Neural cell (in vitro differentiated cells): ENCODE measurements at regions not wholly inside any gene's neighbourhood (a gene's known extent, or its start where the extent isn't known, plus 50 kb on each side); places are given as distances from the start of the nearest gene placed in this dataset.

Experiments used
- H2AFZ ChIP-seq: fragments of 200-600, 300-800 bp; sonication (generic), shearing (Covaris generic); 2 replicates; pipeline ENCODE4 v1.6.0; 2014; ENCODE audit warnings: low read depth, mild to moderate bottlenecking, antibody characterized with exemption, low read length, moderate library complexity
- H3F3A ChIP-seq: fragments of 200-600 bp; shearing (Covaris generic); 2 replicates; pipeline ENCODE4 v1.6.1; 2016; ENCODE audit warnings: mild to moderate bottlenecking, moderate library complexity, mixed read lengths, antibody characterized with exemption, low read length; ENCODE audit not compliant: insufficient read depth, poor library complexity, severe bottlenecking
- H3K27ac ChIP-seq: fragments of 200-600, 300-800 bp; sonication (generic), shearing (Covaris generic); 2 replicates; pipeline ENCODE4 v1.5.1; 2014; ENCODE audit warnings: mild to moderate bottlenecking, low read length, moderate library complexity
- H3K27me3 ChIP-seq: fragments of 300-800, 200-600 bp; sonication (generic), shearing (Covaris generic); 2 replicates; pipeline ENCODE4 v1.6.0; 2014; ENCODE audit warnings: mild to moderate bottlenecking, low read depth, low read length, moderate library complexity; ENCODE audit not compliant: insufficient read depth
- H3K36me3 ChIP-seq: fragments of 300-800, 200-600 bp; sonication (generic), shearing (Covaris generic); 2 replicates; pipeline ENCODE4 v1.5.1; 2014; ENCODE audit warnings: mild to moderate bottlenecking, antibody characterized with exemption, low read length, moderate library complexity; ENCODE audit not compliant: insufficient read depth
- H3K4me2 ChIP-seq: fragments of 300-800, 200-600 bp; sonication (generic), shearing (Covaris generic); 2 replicates; pipeline ENCODE4 v1.6.0; 2014; ENCODE audit warnings: mild to moderate bottlenecking, low read length
- H3K4me3 ChIP-seq: fragments of 300-800, 200-600 bp; sonication (generic), shearing (Covaris generic); 2 replicates; pipeline ENCODE4 v1.5.1; 2014; ENCODE audit warnings: mild to moderate bottlenecking, low read length, moderate library complexity
- H3K79me2 ChIP-seq: fragments of 200-600 bp; shearing (Covaris generic); replicated peaks from 2 replicates; pipeline ENCODE4 v1.6.0; 2014; ENCODE audit warnings: mild to moderate bottlenecking, low read length, moderate library complexity; ENCODE audit not compliant: insufficient read depth
- H3K9ac ChIP-seq: fragments of 300-800, 200-600 bp; sonication (generic), shearing (Covaris generic); 2 replicates; pipeline ENCODE4 v1.6.1; 2016; ENCODE audit warnings: mild to moderate bottlenecking, low read length, mixed read lengths
- H3K9me2 ChIP-seq: fragments of 200-600 bp; shearing (Covaris generic); 2 replicates; pipeline ENCODE4 v1.6.1; 2016; ENCODE audit warnings: mild to moderate bottlenecking, low read length, mixed read lengths; ENCODE audit not compliant: insufficient read depth
- H3K9me3 ChIP-seq: fragments of 200-600, 300-800 bp; sonication (generic), shearing (Covaris generic); 2 replicates; pipeline ENCODE4 v1.6.1; 2016; ENCODE audit warnings: mild to moderate bottlenecking, mixed run types, low read length, moderate library complexity, mixed read lengths
- H4K20me1 ChIP-seq: fragments of 200-600 bp; shearing (Covaris generic); 2 replicates; pipeline ENCODE4 v1.6.1; 2016; ENCODE audit warnings: mild to moderate bottlenecking, mixed run types; ENCODE audit not compliant: insufficient read depth
- EP300 ChIP-seq: fragments of 450-650 bp; conservative IDR thresholded peaks from 2 replicates; pipeline ENCODE4 v1.6.1; 2014; ENCODE audit warnings: antibody characterized with exemption, mild to moderate bottlenecking, moderate library complexity; ENCODE audit not compliant: poor library complexity, severe bottlenecking
- MXI1 ChIP-seq: fragments of 450-650 bp; conservative IDR thresholded peaks from 2 replicates; pipeline ENCODE4 v1.6.1; 2014; ENCODE audit warnings: antibody characterized with exemption, mild to moderate bottlenecking; ENCODE audit not compliant: poor library complexity, severe bottlenecking
- POLR2AphosphoS5 ChIP-seq: IDR thresholded peaks from 2 replicates; pipeline ENCODE4 v1.6.1; 2012
- RAD21 ChIP-seq: fragments of 450-650 bp; conservative IDR thresholded peaks from 2 replicates; pipeline ENCODE4 v1.6.1; 2014; ENCODE audit warnings: antibody characterized with exemption, mild to moderate bottlenecking, moderate library complexity
- SMC3 ChIP-seq: fragments of 450-650 bp; conservative IDR thresholded peaks from 2 replicates; pipeline ENCODE4 v1.6.1; 2014; ENCODE audit warnings: antibody characterized with exemption, mild to moderate bottlenecking, moderate library complexity; ENCODE audit not compliant: poor library complexity
- TAF1 ChIP-seq: IDR thresholded peaks from 2 replicates; pipeline ENCODE4 v1.6.1; 2012; ENCODE audit warnings: low read depth
- TF ChIP-seq, protein P1 (sequence below): fragments of 450-650 bp; IDR thresholded peaks from 2 replicates; pipeline ENCODE4 v1.5.1; 2014; ENCODE audit warnings: antibody characterized with exemption, mild to moderate bottlenecking, moderate library complexity; ENCODE audit not compliant: poor library complexity, severe bottlenecking
- TF ChIP-seq, protein P2 (sequence below): IDR thresholded peaks from 2 replicates; pipeline ENCODE4 v1.6.1; 2012; ENCODE audit warnings: borderline replicate concordance

DNA sequence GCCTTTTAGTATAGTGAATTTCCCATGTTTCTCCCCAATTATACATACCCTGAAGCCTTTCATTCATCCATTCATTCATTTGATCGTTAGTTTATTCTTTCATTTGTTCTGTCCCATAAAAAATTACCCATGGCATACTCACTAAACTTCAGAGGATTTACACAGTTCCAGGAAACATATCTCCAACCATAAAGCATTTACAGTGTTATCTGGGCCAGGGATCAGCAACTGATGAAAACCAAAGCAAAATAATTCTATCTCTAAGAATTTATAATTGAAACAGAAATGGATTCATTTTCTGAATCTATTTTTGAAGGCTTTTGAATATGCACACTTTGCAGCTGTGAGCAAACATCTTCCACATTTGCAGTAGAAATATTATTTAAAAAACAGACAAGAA is 547.7 kb downstream of the KCNJ2 start:
- no peak overlapping the region for H3K4me3 ChIP-seq
- no peaks in the 10 kb centered on the region for H3K79me2 ChIP-seq
- peak overlapping the region; percentile 41 for H3K27ac ChIP-seq
- no peaks in the 10 kb centered on the region for H3K36me3 ChIP-seq
- H3K27me3 ChIP-seq = no peaks in the 10 kb centered on the region
- H3K9me2 ChIP-seq = no peaks in the 10 kb centered on the region
- H2AFZ ChIP-seq = no peak overlapping the region
- no peak overlapping the region for H3K9ac ChIP-seq
- TF ChIP-seq RAD21 (no peak), MXI1 (no peak), EP300 (no peak), POLR2AphosphoS5 (no peak), TAF1 (no peak), SMC3 (no peak)
- TF ChIP-seq, protein P1, sequence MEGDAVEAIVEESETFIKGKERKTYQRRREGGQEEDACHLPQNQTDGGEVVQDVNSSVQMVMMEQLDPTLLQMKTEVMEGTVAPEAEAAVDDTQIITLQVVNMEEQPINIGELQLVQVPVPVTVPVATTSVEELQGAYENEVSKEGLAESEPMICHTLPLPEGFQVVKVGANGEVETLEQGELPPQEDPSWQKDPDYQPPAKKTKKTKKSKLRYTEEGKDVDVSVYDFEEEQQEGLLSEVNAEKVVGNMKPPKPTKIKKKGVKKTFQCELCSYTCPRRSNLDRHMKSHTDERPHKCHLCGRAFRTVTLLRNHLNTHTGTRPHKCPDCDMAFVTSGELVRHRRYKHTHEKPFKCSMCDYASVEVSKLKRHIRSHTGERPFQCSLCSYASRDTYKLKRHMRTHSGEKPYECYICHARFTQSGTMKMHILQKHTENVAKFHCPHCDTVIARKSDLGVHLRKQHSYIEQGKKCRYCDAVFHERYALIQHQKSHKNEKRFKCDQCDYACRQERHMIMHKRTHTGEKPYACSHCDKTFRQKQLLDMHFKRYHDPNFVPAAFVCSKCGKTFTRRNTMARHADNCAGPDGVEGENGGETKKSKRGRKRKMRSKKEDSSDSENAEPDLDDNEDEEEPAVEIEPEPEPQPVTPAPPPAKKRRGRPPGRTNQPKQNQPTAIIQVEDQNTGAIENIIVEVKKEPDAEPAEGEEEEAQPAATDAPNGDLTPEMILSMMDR = no peak
- TF ChIP-seq, protein P2, sequence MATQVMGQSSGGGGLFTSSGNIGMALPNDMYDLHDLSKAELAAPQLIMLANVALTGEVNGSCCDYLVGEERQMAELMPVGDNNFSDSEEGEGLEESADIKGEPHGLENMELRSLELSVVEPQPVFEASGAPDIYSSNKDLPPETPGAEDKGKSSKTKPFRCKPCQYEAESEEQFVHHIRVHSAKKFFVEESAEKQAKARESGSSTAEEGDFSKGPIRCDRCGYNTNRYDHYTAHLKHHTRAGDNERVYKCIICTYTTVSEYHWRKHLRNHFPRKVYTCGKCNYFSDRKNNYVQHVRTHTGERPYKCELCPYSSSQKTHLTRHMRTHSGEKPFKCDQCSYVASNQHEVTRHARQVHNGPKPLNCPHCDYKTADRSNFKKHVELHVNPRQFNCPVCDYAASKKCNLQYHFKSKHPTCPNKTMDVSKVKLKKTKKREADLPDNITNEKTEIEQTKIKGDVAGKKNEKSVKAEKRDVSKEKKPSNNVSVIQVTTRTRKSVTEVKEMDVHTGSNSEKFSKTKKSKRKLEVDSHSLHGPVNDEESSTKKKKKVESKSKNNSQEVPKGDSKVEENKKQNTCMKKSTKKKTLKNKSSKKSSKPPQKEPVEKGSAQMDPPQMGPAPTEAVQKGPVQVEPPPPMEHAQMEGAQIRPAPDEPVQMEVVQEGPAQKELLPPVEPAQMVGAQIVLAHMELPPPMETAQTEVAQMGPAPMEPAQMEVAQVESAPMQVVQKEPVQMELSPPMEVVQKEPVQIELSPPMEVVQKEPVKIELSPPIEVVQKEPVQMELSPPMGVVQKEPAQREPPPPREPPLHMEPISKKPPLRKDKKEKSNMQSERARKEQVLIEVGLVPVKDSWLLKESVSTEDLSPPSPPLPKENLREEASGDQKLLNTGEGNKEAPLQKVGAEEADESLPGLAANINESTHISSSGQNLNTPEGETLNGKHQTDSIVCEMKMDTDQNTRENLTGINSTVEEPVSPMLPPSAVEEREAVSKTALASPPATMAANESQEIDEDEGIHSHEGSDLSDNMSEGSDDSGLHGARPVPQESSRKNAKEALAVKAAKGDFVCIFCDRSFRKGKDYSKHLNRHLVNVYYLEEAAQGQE = no peak
- H4K20me1 ChIP-seq = no peaks in the 10 kb centered on the region
- H3K4me2 ChIP-seq = no peak overlapping the region
- no peaks in the 10 kb centered on the region for H3K9me3 ChIP-seq
- H3F3A ChIP-seq = peaks cover 2% of the 10 kb centered on the region

DNA sequence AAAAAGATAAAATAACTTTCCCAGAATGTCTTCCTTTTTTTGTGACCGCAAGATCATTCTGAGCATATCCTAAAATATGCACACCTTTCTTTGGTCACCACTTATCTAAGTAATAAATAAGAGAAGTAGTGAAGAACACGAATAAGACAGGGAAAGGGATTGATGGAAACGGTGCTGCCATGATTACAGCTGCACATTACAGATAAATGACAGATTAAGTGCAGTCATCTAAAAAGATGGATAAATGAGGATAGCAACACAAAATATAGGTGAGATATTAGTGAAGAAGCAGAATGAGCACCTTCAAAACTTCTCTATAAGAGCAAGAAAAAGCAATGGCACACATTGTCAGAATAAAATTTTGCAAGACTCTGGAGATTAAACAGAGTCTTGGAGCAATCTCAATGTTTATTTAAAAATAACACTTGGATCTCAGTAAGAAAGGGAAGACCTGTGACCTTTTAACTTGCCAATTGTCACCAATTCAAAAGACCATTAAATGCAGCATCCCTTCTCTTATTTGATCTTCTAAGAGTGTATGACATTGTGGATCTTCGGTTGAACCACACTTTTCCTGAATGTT is 567.1 kb downstream of the KCNJ2 start:
- H3K36me3 ChIP-seq = no peaks in the 10 kb centered on the region
- H3K4me3 ChIP-seq = peak overlapping the region; percentile 28
- no peak overlapping the region for H2AFZ ChIP-seq
- H3K4me2 ChIP-seq = peak overlapping the region; percentile 21
- H3K79me2 ChIP-seq = no peaks in the 10 kb centered on the region
- no peaks in the 10 kb centered on the region for H3K27me3 ChIP-seq
- no peaks in the 10 kb centered on the region for H4K20me1 ChIP-seq
- no peaks in the 10 kb centered on the region for H3K9me3 ChIP-seq
- TF ChIP-seq EP300 = peak; percentile 82
- TF ChIP-seq, protein P2 = peak; percentile 72
- TF ChIP-seq, protein P1 = no peak
- peak; percentile 77 for TF ChIP-seq POLR2AphosphoS5
- no peaks in the 10 kb centered on the region for H3F3A ChIP-seq
- H3K9me2 ChIP-seq = no peaks in the 10 kb centered on the region
- peak overlapping the region; percentile 90 for H3K27ac ChIP-seq
- peak overlapping the region; percentile 24 for H3K9ac ChIP-seq
